Tibial nerve (tissue), 4 donors: ENCODE measurements at regions not wholly inside any gene's neighbourhood (a gene's known extent, or its start where the extent isn't known, plus 50 kb on each side); places are given as distances from the start of the nearest gene placed in this dataset.

Experiments
- EP300 ChIP-seq, 2 donors: sonication (generic); formaldehyde crosslinking; IDR thresholded peaks; one replicate each; pipeline ENCODE4 v1.6.1; 2017; ENCODE audit warnings: antibody characterized with exemption in 2 of 2, mild to moderate bottlenecking in 1 of 2
- POLR2A ChIP-seq, 2 donors: fragments of 450-650 bp; IDR thresholded peaks; one replicate each; pipeline ENCODE4 v1.6.1; 2017; ENCODE audit warnings: antibody characterized with exemption in 2 of 2, mild to moderate bottlenecking in 2 of 2, moderate library complexity in 2 of 2
- TF ChIP-seq, protein P1 (sequence below), 5 experiments: fragments of 200-600 bp in 3 of 5; fragments of 450-650 bp in 2 of 5; sonication (generic) in 3 of 5; IDR thresholded peaks; one replicate each; pipeline ENCODE4 v1.5.1; 2016 to 2019; ENCODE audit warnings: antibody characterized with exemption in 5 of 5, mild to moderate bottlenecking in 3 of 5, moderate library complexity in 2 of 5

DNA sequence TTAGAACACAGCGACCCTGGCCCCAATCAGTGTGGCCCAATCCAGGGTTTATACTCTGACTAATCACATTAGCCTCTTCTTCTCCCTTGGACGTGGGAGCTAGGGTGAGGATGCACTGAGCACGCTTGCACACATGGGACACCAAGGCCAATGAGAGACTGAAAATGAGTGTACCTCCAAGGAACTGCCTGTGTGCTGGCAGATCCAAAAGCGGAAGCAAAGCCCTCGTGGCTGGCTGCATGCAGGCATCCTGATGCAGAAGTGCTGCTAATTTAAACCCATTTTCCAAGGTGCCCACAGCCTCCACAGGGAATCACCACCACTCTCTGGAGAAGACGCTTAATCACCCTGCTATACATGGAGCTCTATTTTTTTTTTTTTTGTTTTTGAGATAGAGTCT is 375.3 kb upstream of the XYLT1 start:
- TF ChIP-seq, protein P1, sequence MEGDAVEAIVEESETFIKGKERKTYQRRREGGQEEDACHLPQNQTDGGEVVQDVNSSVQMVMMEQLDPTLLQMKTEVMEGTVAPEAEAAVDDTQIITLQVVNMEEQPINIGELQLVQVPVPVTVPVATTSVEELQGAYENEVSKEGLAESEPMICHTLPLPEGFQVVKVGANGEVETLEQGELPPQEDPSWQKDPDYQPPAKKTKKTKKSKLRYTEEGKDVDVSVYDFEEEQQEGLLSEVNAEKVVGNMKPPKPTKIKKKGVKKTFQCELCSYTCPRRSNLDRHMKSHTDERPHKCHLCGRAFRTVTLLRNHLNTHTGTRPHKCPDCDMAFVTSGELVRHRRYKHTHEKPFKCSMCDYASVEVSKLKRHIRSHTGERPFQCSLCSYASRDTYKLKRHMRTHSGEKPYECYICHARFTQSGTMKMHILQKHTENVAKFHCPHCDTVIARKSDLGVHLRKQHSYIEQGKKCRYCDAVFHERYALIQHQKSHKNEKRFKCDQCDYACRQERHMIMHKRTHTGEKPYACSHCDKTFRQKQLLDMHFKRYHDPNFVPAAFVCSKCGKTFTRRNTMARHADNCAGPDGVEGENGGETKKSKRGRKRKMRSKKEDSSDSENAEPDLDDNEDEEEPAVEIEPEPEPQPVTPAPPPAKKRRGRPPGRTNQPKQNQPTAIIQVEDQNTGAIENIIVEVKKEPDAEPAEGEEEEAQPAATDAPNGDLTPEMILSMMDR (IDR thresholded peaks at IDR 0.05): no peak
- TF ChIP-seq POLR2A (IDR thresholded peaks at IDR 0.05) (no peak), EP300 (IDR thresholded peaks at IDR 0.05) (no peak)
